ENCODE measurements at regions not wholly inside any gene's neighbourhood (a gene's known extent, or its start where the extent isn't known, plus 50 kb on each side); places are given as distances from the start of the nearest gene placed in this dataset.

GRCh38 chr1:88376421-88376820 lies 307.7 kb upstream of the PKN2 start:
- Histone ChIP-seq H3K9me2 (replicated peaks; ENCODE audit: insufficient read depth, low read length) (no peaks in the 10 kb centered on the region), H2AFZ (ENCODE audit: low read length) (no peak overlapping the region), H3K4me2 (ENCODE audit: low read depth, low read length) (no peak overlapping the region), H3K9me3 (replicated peaks; ENCODE audit: insufficient read depth, low read length) (no peaks in the 10 kb centered on the region), H3F3A (ENCODE audit: insufficient read depth, low read length) (no peaks in the 10 kb centered on the region), H3K4me3 (ENCODE audit: low read length) (no peak overlapping the region), H3K27me3 (replicated peaks; ENCODE audit: insufficient read depth, low read length) (no peaks in the 10 kb centered on the region), H3K9ac (ENCODE audit: low read length) (no peak overlapping the region), H3K36me3 (replicated peaks; ENCODE audit: insufficient read depth, low read length) (no peaks in the 10 kb centered on the region), H3K4me1 (ENCODE audit: low read length) (no peaks in the 10 kb centered on the region), H3K79me2 (ENCODE audit: low read length) (no peaks in the 10 kb centered on the region), H4K20me1 (ENCODE audit: insufficient read depth, low read length) (no peaks in the 10 kb centered on the region), H3K27ac (ENCODE audit: low read length) (no peak overlapping the region)
- TF ChIP-seq EZH2phosphoT487 (IDR thresholded peaks at IDR 0.05; ENCODE audit: low read length) (no peak), EZH2 (optimal IDR thresholded peaks at IDR 0.05; ENCODE audit: low read depth, low read length) (no peak), CTCF (IDR thresholded peaks at IDR 0.05; ENCODE audit: low read length) (no peak)
- DNase-seq: no peak

GRCh38 chr1:88378560-88378959 lies 305.5 kb upstream of the PKN2 start:
- H2AFZ ChIP-seq (ENCODE audit: low read length): no peak overlapping the region
- H4K20me1 ChIP-seq (ENCODE audit: insufficient read depth, low read length): no peaks in the 10 kb centered on the region
- TF ChIP-seq CTCF (IDR thresholded peaks at IDR 0.05; ENCODE audit: low read length) (no peak), EZH2phosphoT487 (IDR thresholded peaks at IDR 0.05; ENCODE audit: low read length) (no peak), EZH2 (optimal IDR thresholded peaks at IDR 0.05; ENCODE audit: low read depth, low read length) (no peak)
- H3F3A ChIP-seq (ENCODE audit: insufficient read depth, low read length): no peaks in the 10 kb centered on the region
- H3K9ac ChIP-seq (ENCODE audit: low read length): no peak overlapping the region
- H3K4me3 ChIP-seq (ENCODE audit: low read length): no peak overlapping the region
- H3K27ac ChIP-seq (ENCODE audit: low read length): no peak overlapping the region
- H3K4me1 ChIP-seq (ENCODE audit: low read length): no peaks in the 10 kb centered on the region
- no peak for DNase-seq
- H3K79me2 ChIP-seq (ENCODE audit: low read length): no peaks in the 10 kb centered on the region
- no peaks in the 10 kb centered on the region for H3K27me3 ChIP-seq (replicated peaks; ENCODE audit: insufficient read depth, low read length)
- no peaks in the 10 kb centered on the region for H3K9me2 ChIP-seq (replicated peaks; ENCODE audit: insufficient read depth, low read length)
- H3K9me3 ChIP-seq (replicated peaks; ENCODE audit: insufficient read depth, low read length): no peaks in the 10 kb centered on the region
- H3K36me3 ChIP-seq (replicated peaks; ENCODE audit: insufficient read depth, low read length): no peaks in the 10 kb centered on the region
- H3K4me2 ChIP-seq (ENCODE audit: low read depth, low read length): no peak overlapping the region

GRCh38 chr1:88394958-88395357 lies 289.1 kb upstream of the PKN2 start:
- Histone ChIP-seq H3K36me3 (replicated peaks; ENCODE audit: insufficient read depth, low read length) (no peaks in the 10 kb centered on the region), H2AFZ (ENCODE audit: low read length) (no peak overlapping the region), H3K4me3 (ENCODE audit: low read length) (no peak overlapping the region), H3K4me2 (ENCODE audit: low read depth, low read length) (no peak overlapping the region), H3F3A (ENCODE audit: insufficient read depth, low read length) (no peaks in the 10 kb centered on the region), H4K20me1 (ENCODE audit: insufficient read depth, low read length) (no peaks in the 10 kb centered on the region), H3K27me3 (replicated peaks; ENCODE audit: insufficient read depth, low read length) (no peaks in the 10 kb centered on the region), H3K9ac (ENCODE audit: low read length) (no peak overlapping the region), H3K27ac (ENCODE audit: low read length) (no peak overlapping the region), H3K4me1 (ENCODE audit: low read length) (no peaks in the 10 kb centered on the region), H3K9me2 (replicated peaks; ENCODE audit: insufficient read depth, low read length) (no peaks in the 10 kb centered on the region), H3K79me2 (ENCODE audit: low read length) (no peaks in the 10 kb centered on the region), H3K9me3 (replicated peaks; ENCODE audit: insufficient read depth, low read length) (no peaks in the 10 kb centered on the region)
- no peak for TF ChIP-seq EZH2 (optimal IDR thresholded peaks at IDR 0.05; ENCODE audit: low read depth, low read length)
- no peak for TF ChIP-seq EZH2phosphoT487 (IDR thresholded peaks at IDR 0.05; ENCODE audit: low read length)
- no peak for TF ChIP-seq CTCF (IDR thresholded peaks at IDR 0.05; ENCODE audit: low read length)
- no peak for DNase-seq
